ENCODE measurements at regions not wholly inside any gene's neighbourhood (a gene's known extent, or its start where the extent isn't known, plus 50 kb on each side); places are given as distances from the start of the nearest gene placed in this dataset.

GRCh38 chr20:39309458-39309857 is 347.3 kb downstream of the DHX35 start:
- TF ChIP-seq EZH2 (IDR thresholded peaks at IDR 0.05; ENCODE audit: low read depth) = no peak
- TF ChIP-seq, protein P1, sequence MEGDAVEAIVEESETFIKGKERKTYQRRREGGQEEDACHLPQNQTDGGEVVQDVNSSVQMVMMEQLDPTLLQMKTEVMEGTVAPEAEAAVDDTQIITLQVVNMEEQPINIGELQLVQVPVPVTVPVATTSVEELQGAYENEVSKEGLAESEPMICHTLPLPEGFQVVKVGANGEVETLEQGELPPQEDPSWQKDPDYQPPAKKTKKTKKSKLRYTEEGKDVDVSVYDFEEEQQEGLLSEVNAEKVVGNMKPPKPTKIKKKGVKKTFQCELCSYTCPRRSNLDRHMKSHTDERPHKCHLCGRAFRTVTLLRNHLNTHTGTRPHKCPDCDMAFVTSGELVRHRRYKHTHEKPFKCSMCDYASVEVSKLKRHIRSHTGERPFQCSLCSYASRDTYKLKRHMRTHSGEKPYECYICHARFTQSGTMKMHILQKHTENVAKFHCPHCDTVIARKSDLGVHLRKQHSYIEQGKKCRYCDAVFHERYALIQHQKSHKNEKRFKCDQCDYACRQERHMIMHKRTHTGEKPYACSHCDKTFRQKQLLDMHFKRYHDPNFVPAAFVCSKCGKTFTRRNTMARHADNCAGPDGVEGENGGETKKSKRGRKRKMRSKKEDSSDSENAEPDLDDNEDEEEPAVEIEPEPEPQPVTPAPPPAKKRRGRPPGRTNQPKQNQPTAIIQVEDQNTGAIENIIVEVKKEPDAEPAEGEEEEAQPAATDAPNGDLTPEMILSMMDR (conservative IDR thresholded peaks at IDR 0.05) = no peak
- Histone ChIP-seq H3F3A (ENCODE audit: insufficient read depth, low read depth) (no peaks in the 10 kb centered on the region), H4K20me1 (ENCODE audit: insufficient read depth) (no peaks in the 10 kb centered on the region), H3K4me2 (no peak overlapping the region), H3K4me1 (replicated peaks; ENCODE audit: insufficient read depth) (no peaks in the 10 kb centered on the region), H3K9me2 (ENCODE audit: insufficient read depth) (no peaks in the 10 kb centered on the region), H3K9me3 (ENCODE audit: insufficient read depth, low read depth) (no peaks in the 10 kb centered on the region), H3K27me3 (ENCODE audit: insufficient read depth, low read depth) (peaks cover 46% of the 10 kb centered on the region), H3K79me2 (ENCODE audit: low read depth) (no peaks in the 10 kb centered on the region), H3K36me3 (ENCODE audit: low read depth) (no peaks in the 10 kb centered on the region), H2AFZ (no peak overlapping the region), H3K27ac (no peak overlapping the region), H3K4me3 (no peak overlapping the region)
- CTCF ChIA-PET = no interaction called here
- DNase-seq = no peak
- intact Hi-C loops (cut with micrococcal nuclease; ENCODE audit: unreplicated experiment) = no loop called here
- BruUV-seq (replicated peaks) = no TSS peak
- POLR2A ChIA-PET (ENCODE audit: unreplicated experiment) = no interaction called here

GRCh38 chr20:39302312-39302711 is 340.2 kb downstream of the DHX35 start:
- no peak overlapping the region for H3K4me3 ChIP-seq
- no peaks in the 10 kb centered on the region for H3F3A ChIP-seq (ENCODE audit: insufficient read depth, low read depth)
- POLR2A ChIA-PET (ENCODE audit: unreplicated experiment) = no interaction called here
- DNase-seq = no peak
- H3K36me3 ChIP-seq (ENCODE audit: low read depth) = no peaks in the 10 kb centered on the region
- H3K4me1 ChIP-seq (replicated peaks; ENCODE audit: insufficient read depth) = no peaks in the 10 kb centered on the region
- no peak overlapping the region for H3K4me2 ChIP-seq
- BruUV-seq (replicated peaks) = no TSS peak
- H3K9me2 ChIP-seq (ENCODE audit: insufficient read depth) = no peaks in the 10 kb centered on the region
- no peak overlapping the region for H2AFZ ChIP-seq
- H3K79me2 ChIP-seq (ENCODE audit: low read depth) = no peaks in the 10 kb centered on the region
- no peaks in the 10 kb centered on the region for H3K9me3 ChIP-seq (ENCODE audit: insufficient read depth, low read depth)
- intact Hi-C loops (cut with micrococcal nuclease; ENCODE audit: unreplicated experiment) = no loop called here
- no peak overlapping the region for H3K27ac ChIP-seq
- CTCF ChIA-PET = no interaction called here
- no peaks in the 10 kb centered on the region for H4K20me1 ChIP-seq (ENCODE audit: insufficient read depth)
- peaks cover 21% of the 10 kb centered on the region for H3K27me3 ChIP-seq (ENCODE audit: insufficient read depth, low read depth)
- TF ChIP-seq, protein P1 (conservative IDR thresholded peaks at IDR 0.05) = no peak
- TF ChIP-seq EZH2 (IDR thresholded peaks at IDR 0.05; ENCODE audit: low read depth) = no peak

DNA sequence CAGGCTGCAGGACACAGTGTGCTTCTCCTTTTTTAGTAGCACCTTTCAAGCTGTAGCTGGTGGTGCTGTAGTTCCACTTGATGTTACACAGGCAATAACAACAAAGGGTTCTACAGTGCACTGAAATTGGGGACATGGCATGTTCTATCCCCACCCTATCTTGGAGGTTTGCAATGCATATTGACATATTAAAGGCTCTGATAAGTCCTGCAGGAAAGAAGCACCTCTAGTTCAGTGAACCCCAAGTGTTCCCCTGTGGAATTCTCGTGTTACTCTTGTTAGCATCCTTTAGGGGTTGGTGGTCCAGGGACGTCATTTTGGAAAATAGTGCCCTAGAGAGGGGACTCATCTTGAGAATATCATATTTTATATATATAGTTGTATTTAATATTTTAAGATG is 337.6 kb downstream of the DHX35 start:
- CTCF ChIA-PET = no interaction called here
- H2AFZ ChIP-seq = no peak overlapping the region

More for the DNA sequence above, 337.6 kb downstream of the DHX35 start:
- TF ChIP-seq EZH2 (IDR thresholded peaks at IDR 0.05; ENCODE audit: low read depth) = no peak
- TF ChIP-seq, protein P1 (conservative IDR thresholded peaks at IDR 0.05) = no peak
- no peak overlapping the region for H3K4me3 ChIP-seq
- no TSS peak for BruUV-seq (replicated peaks)
- intact Hi-C loops (cut with micrococcal nuclease; ENCODE audit: unreplicated experiment) = no loop called here
- H3F3A ChIP-seq (ENCODE audit: insufficient read depth, low read depth) = no peaks in the 10 kb centered on the region
- H3K4me1 ChIP-seq (replicated peaks; ENCODE audit: insufficient read depth) = no peaks in the 10 kb centered on the region
- H3K27ac ChIP-seq = no peak overlapping the region
- no peaks in the 10 kb centered on the region for H3K9me3 ChIP-seq (ENCODE audit: insufficient read depth, low read depth)
- no peaks in the 10 kb centered on the region for H4K20me1 ChIP-seq (ENCODE audit: insufficient read depth)
- no peaks in the 10 kb centered on the region for H3K9me2 ChIP-seq (ENCODE audit: insufficient read depth)
- no peak overlapping the region for H3K4me2 ChIP-seq
- no peaks in the 10 kb centered on the region for H3K79me2 ChIP-seq (ENCODE audit: low read depth)
- DNase-seq = no peak
- no peaks in the 10 kb centered on the region for H3K36me3 ChIP-seq (ENCODE audit: low read depth)
- POLR2A ChIA-PET (ENCODE audit: unreplicated experiment) = no interaction called here
- H3K27me3 ChIP-seq (ENCODE audit: insufficient read depth, low read depth) = peaks cover 15% of the 10 kb centered on the region; the same call in 1 of the 2 replicates
